Neural progenitor cell (in vitro differentiated cells): ENCODE measurements at regions not wholly inside any gene's neighbourhood (a gene's known extent, or its start where the extent isn't known, plus 50 kb on each side); places are given as distances from the start of the nearest gene placed in this dataset.

ENCODE experiments used
- EZH2 ChIP-seq: fragments of 200-600 bp; sonication (generic); IDR thresholded peaks from 2 replicates; pipeline ENCODE4 v1.6.1; 2017; ENCODE audit warnings: antibody characterized with exemption, mild to moderate bottlenecking, moderate library complexity
- TF ChIP-seq, protein P1 (sequence below): fragments of 200-600 bp; sonication (generic); IDR thresholded peaks from 2 replicates; pipeline ENCODE4 v1.5.1; 2017; ENCODE audit warnings: antibody characterized with exemption, mild to moderate bottlenecking

- TF ChIP-seq, protein P1, sequence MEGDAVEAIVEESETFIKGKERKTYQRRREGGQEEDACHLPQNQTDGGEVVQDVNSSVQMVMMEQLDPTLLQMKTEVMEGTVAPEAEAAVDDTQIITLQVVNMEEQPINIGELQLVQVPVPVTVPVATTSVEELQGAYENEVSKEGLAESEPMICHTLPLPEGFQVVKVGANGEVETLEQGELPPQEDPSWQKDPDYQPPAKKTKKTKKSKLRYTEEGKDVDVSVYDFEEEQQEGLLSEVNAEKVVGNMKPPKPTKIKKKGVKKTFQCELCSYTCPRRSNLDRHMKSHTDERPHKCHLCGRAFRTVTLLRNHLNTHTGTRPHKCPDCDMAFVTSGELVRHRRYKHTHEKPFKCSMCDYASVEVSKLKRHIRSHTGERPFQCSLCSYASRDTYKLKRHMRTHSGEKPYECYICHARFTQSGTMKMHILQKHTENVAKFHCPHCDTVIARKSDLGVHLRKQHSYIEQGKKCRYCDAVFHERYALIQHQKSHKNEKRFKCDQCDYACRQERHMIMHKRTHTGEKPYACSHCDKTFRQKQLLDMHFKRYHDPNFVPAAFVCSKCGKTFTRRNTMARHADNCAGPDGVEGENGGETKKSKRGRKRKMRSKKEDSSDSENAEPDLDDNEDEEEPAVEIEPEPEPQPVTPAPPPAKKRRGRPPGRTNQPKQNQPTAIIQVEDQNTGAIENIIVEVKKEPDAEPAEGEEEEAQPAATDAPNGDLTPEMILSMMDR: no peak
- no peak for TF ChIP-seq EZH2
Measured at GRCh38 chr6:79847426-79847825, 99.9 kb downstream of the ELOVL4 start.
